DMS153 treated with DMSO at 0.1 percent for 48 hours (cell line): ENCODE measurements at regions not wholly inside any gene's neighbourhood (a gene's known extent, or its start where the extent isn't known, plus 50 kb on each side); places are given as distances from the start of the nearest gene placed in this dataset.

ENCODE experiments used
- DNase-seq: peaks from one replicate; lab custom pipeline; 2025; ENCODE audit not compliant: unreplicated experiment; lab: John Stamatoyannopoulos, UW

- DNase-seq = no peak
These were observed 128.6 kb upstream of the CPM start for GRCh38 chr12:69061574-69061973.

- no peak for DNase-seq
These were observed 129.8 kb upstream of the CPM start for GRCh38 chr12:69062621-69063237.

- DNase-seq = no peak
These were observed 131.9 kb upstream of the CPM start for GRCh38 chr12:69064734-69065443.

GRCh38 chr12:69065775-69066174 is 132.8 kb upstream of the CPM start:
- DNase-seq = no peak

- peak; percentile 21 for DNase-seq
These were observed 133.8 kb upstream of the CPM start for GRCh38 chr12:69066492-69067373.

- no peak for DNase-seq
These were observed 134.7 kb upstream of the CPM start for GRCh38 chr12:69067713-69068112.

- no peak for DNase-seq
These were observed 135.5 kb upstream of the CPM start for GRCh38 chr12:69068448-69068847.

- DNase-seq = no peak
These were observed 136.5 kb upstream of the CPM start for GRCh38 chr12:69069479-69069878.

GRCh38 chr12:69070319-69071090 is 137.5 kb upstream of the CPM start:
- no peak for DNase-seq

- DNase-seq = no peak
These were observed 138.1 kb upstream of the CPM start for GRCh38 chr12:69071091-69071370.

GRCh38 chr12:69073035-69073434 is 140.1 kb upstream of the CPM start:
- no peak for DNase-seq

GRCh38 chr12:69074556-69075349 is 141.8 kb upstream of the CPM start:
- no peak for DNase-seq

- no peak for DNase-seq
These were observed 150.7 kb upstream of the CPM start for GRCh38 chr12:69083689-69084088.

GRCh38 chr12:69084816-69085378 is 151.9 kb upstream of the CPM start:
- no peak for DNase-seq

- no peak for DNase-seq
These were observed 152.9 kb upstream of the CPM start for GRCh38 chr12:69085852-69086251.

GRCh38 chr12:69087986-69088385 is 151.4 kb upstream of the CPSF6 start:
- DNase-seq = no peak

GRCh38 chr12:69090722-69091121 is 148.6 kb upstream of the CPSF6 start:
- DNase-seq = no peak

- no peak for DNase-seq
These were observed 147.8 kb upstream of the CPSF6 start for GRCh38 chr12:69091442-69092017.

GRCh38 chr12:69092137-69092536 is 147.2 kb upstream of the CPSF6 start:
- DNase-seq = no peak
